ENCODE measurements at regions not wholly inside any gene's neighbourhood (a gene's known extent, or its start where the extent isn't known, plus 50 kb on each side); places are given as distances from the start of the nearest gene placed in this dataset.

- no peaks in the 10 kb centered on the region for H3K27me3 ChIP-seq
- DNase-seq, result no peak
- H3K4me1 ChIP-seq, result no peaks in the 10 kb centered on the region
- TF ChIP-seq POLR2A (IDR thresholded peaks at IDR 0.05), result no peak
- TF ChIP-seq, protein P1, sequence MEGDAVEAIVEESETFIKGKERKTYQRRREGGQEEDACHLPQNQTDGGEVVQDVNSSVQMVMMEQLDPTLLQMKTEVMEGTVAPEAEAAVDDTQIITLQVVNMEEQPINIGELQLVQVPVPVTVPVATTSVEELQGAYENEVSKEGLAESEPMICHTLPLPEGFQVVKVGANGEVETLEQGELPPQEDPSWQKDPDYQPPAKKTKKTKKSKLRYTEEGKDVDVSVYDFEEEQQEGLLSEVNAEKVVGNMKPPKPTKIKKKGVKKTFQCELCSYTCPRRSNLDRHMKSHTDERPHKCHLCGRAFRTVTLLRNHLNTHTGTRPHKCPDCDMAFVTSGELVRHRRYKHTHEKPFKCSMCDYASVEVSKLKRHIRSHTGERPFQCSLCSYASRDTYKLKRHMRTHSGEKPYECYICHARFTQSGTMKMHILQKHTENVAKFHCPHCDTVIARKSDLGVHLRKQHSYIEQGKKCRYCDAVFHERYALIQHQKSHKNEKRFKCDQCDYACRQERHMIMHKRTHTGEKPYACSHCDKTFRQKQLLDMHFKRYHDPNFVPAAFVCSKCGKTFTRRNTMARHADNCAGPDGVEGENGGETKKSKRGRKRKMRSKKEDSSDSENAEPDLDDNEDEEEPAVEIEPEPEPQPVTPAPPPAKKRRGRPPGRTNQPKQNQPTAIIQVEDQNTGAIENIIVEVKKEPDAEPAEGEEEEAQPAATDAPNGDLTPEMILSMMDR (IDR thresholded peaks at IDR 0.05), result no peak
- H3K9me3 ChIP-seq, result no peaks in the 10 kb centered on the region
- no peak overlapping the region for H3K4me3 ChIP-seq
- H3K36me3 ChIP-seq, result no peaks in the 10 kb centered on the region
- no peak overlapping the region for H3K27ac ChIP-seq
- intact Hi-C loops (cut with DNase I; ENCODE audit: low total_unique reads), result no loop called here
Measured at GRCh38 chr17:79285973-79286372, 211.3 kb downstream of the ENGASE start.

DNA sequence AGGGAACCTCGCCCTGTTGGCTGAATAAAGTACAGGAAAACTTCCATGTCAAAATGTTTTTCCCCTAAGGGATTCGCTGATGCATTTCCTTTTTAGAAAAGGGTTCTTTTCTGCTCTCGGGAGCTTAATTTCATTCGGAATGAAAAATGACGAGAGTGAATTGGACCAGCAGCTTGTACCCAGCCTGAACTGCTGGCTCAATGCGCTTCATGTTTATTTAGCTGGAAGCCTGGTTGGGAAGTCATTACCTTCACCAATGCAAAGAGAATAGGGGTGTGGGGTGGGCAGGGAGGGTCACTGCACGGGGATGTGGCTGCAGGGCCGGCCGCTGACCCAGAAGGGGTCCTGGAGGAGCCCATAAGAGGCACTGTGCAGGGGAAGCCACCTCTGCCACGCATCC lies 207.7 kb downstream of the ENGASE start:
- Histone ChIP-seq H3K9me3 (no peaks in the 10 kb centered on the region), H3K4me1 (no peaks in the 10 kb centered on the region), H3K27me3 (no peaks in the 10 kb centered on the region), H3K27ac (no peak overlapping the region), H3K36me3 (no peaks in the 10 kb centered on the region), H3K4me3 (no peak overlapping the region)
- DNase-seq, result no peak
- intact Hi-C loops (cut with DNase I; ENCODE audit: low total_unique reads), result no loop called here
- TF ChIP-seq, protein P1 (IDR thresholded peaks at IDR 0.05), result no peak
- no peak for TF ChIP-seq POLR2A (IDR thresholded peaks at IDR 0.05)

DNA sequence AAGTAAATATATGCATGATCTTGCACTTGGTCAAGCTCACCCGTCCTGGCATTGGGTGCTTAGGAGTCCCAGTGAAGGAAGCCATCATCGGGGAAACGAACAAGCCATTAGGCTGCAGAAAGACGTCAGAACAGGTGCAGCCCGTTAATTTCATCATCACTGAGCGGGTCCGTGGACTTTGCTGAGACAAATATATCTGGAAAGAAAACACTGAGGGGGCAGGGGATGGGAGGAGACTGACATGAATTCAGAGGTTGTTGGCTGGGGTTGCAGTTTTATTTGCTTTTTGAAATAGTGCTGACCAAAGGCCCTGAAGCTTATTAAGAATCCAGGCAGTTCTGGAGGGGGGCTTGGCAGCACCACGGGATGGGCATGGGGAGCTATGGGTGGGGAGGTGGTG lies 207.2 kb downstream of the ENGASE start:
- TF ChIP-seq, protein P1 (IDR thresholded peaks at IDR 0.05), result no peak
- no peak for TF ChIP-seq POLR2A (IDR thresholded peaks at IDR 0.05)
- intact Hi-C loops (cut with DNase I; ENCODE audit: low total_unique reads), result no loop called here
- DNase-seq, result no peak

DNA sequence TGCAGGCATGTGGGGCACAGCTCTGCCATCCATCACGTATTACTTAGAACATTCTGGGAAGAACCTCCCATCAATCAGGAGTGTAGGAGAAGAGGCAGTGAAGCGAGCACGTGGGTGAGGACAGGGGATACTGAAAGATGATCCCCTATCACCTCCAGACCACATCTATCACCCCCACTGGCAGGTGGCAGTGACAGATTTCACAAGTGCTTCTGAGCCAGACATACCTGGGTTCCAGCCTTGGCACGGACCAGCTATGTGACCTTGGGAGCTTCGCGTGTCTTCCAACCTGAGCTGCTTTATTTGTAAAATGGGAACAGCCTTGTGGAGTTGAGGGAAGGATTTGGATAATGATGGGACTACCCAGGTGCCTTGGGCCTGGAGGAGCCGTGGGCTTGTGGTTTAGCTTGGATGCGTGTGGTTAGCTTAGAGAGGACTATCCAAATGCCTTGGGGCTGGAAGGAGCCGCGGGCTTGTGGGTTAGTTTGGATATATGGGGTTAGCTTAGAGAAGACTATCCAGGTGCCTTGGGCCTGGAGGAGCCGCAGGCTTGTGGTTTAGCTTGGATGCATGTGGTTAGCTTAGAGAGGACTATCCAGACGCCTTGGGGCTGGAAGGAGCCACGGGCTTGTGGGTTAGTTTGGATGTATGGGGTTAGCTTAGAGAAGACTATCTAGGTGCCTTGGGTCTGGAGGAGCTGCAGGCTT lies 206.4 kb downstream of the ENGASE start:
- no peak for DNase-seq

More for the DNA sequence above, 207.2 kb downstream of the ENGASE start:
- H3K4me1 ChIP-seq, result no peaks in the 10 kb centered on the region
- no peaks in the 10 kb centered on the region for H3K36me3 ChIP-seq
- no peaks in the 10 kb centered on the region for H3K27me3 ChIP-seq
- no peak overlapping the region for H3K4me3 ChIP-seq
- no peaks in the 10 kb centered on the region for H3K9me3 ChIP-seq
- H3K27ac ChIP-seq, result no peak overlapping the region

GRCh38 chr17:79280010-79280409 lies 205.4 kb downstream of the ENGASE start:
- Histone ChIP-seq H3K27ac (no peak overlapping the region), H3K4me3 (no peak overlapping the region), H3K27me3 (no peaks in the 10 kb centered on the region), H3K9me3 (no peaks in the 10 kb centered on the region), H3K4me1 (no peaks in the 10 kb centered on the region), H3K36me3 (no peaks in the 10 kb centered on the region)
- intact Hi-C loops (cut with DNase I; ENCODE audit: low total_unique reads), result no loop called here
- DNase-seq, result no peak
- TF ChIP-seq POLR2A (IDR thresholded peaks at IDR 0.05), result no peak
- TF ChIP-seq, protein P1 (IDR thresholded peaks at IDR 0.05), result no peak

More for the DNA sequence above, 206.4 kb downstream of the ENGASE start:
- Histone ChIP-seq H3K4me3 (no peak overlapping the region), H3K36me3 (no peaks in the 10 kb centered on the region), H3K27ac (no peak overlapping the region), H3K27me3 (no peaks in the 10 kb centered on the region), H3K9me3 (no peaks in the 10 kb centered on the region), H3K4me1 (no peaks in the 10 kb centered on the region)
- no peak for TF ChIP-seq POLR2A (IDR thresholded peaks at IDR 0.05)
- intact Hi-C loops (cut with DNase I; ENCODE audit: low total_unique reads), result no loop called here

Data from uterus (tissue), 3 donors.